Left lung (tissue), 4 donors: ENCODE measurements at regions not wholly inside any gene's neighbourhood (a gene's known extent, or its start where the extent isn't known, plus 50 kb on each side); places are given as distances from the start of the nearest gene placed in this dataset.
"Not testable (repeated sequence)": the region's sequence is repeated elsewhere in the genome, so short reads cannot be mapped to it uniquely, and the experiment has no call there.

Experiments used
- ATAC-seq: fragments of 200-7000 bp; cut with Tn5 transposase; one replicate; pipeline ENCODE4 v1.9.1; 2020; ENCODE audit warnings: moderate library complexity
- DNase-seq, 4 donors: peaks; one replicate each; pipeline ENCODE4 v3.0.0-alpha.2; 2013 to 2020
- H3K27ac ChIP-seq, 2 donors: fragments of 200-600 bp; sonication (generic) in 1 of 2; one replicate each; pipeline versions ENCODE4 v1.5.0 to v1.8.0; 2020 to 2021
- H3K27me3 ChIP-seq, 2 donors: fragments of 200-600 bp; sonication (generic) in 1 of 2; one replicate each; pipeline versions ENCODE4 v1.5.0 to v1.8.0; 2020 to 2021
- H3K36me3 ChIP-seq, 2 donors: fragments of 200-600 bp; sonication (generic) in 1 of 2; one replicate each; pipeline versions ENCODE4 v1.5.0 to v1.8.0; 2020 to 2021
- H3K4me1 ChIP-seq, 2 donors: fragments of 200-600 bp; one replicate each; pipeline ENCODE4 v1.8.0; 2021
- H3K4me3 ChIP-seq, 2 donors: fragments of 200-600 bp; sonication (generic) in 1 of 2; one replicate each; pipeline versions ENCODE4 v1.5.0 to v1.8.0; 2020 to 2021; ENCODE audit warnings: mild to moderate bottlenecking in 1 of 2
- H3K9me3 ChIP-seq, 2 donors: fragments of 200-600 bp; sonication (generic) in 1 of 2; one replicate each; pipeline versions ENCODE4 v1.5.0 to v1.8.0; 2020 to 2021
- intact Hi-C, 2 donors: fragments of 100-400 bp; cut with DNase I; formaldehyde crosslinking; loops; one replicate each; pipeline versions ENCODE4 v1.11.2 to v1.14.2; 2022
- TF ChIP-seq, protein P1 (sequence below), 2 donors: fragments of 200-600 bp; sonication (generic) in 1 of 2; IDR thresholded peaks; one replicate each; pipeline versions ENCODE4 v1.5.0 to v1.8.0; 2021; ENCODE audit warnings: antibody characterized with exemption in 2 of 2
- donor health status: DM: no; HTN: yes; CAD: no.
- donor health status: DM: no; HTN: no; CAD: no.

- intact Hi-C loops = no loop called here
- H3K27me3 ChIP-seq = no peaks in the 10 kb centered on the region
- H3K4me1 ChIP-seq = peaks cover 0 to 3% of the 10 kb centered on the region in 2 donors
- DNase-seq (no peak), ATAC-seq (no peak)
- H3K27ac ChIP-seq = no peak overlapping the region
- no peaks in the 10 kb centered on the region for H3K9me3 ChIP-seq
- TF ChIP-seq, protein P1, sequence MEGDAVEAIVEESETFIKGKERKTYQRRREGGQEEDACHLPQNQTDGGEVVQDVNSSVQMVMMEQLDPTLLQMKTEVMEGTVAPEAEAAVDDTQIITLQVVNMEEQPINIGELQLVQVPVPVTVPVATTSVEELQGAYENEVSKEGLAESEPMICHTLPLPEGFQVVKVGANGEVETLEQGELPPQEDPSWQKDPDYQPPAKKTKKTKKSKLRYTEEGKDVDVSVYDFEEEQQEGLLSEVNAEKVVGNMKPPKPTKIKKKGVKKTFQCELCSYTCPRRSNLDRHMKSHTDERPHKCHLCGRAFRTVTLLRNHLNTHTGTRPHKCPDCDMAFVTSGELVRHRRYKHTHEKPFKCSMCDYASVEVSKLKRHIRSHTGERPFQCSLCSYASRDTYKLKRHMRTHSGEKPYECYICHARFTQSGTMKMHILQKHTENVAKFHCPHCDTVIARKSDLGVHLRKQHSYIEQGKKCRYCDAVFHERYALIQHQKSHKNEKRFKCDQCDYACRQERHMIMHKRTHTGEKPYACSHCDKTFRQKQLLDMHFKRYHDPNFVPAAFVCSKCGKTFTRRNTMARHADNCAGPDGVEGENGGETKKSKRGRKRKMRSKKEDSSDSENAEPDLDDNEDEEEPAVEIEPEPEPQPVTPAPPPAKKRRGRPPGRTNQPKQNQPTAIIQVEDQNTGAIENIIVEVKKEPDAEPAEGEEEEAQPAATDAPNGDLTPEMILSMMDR (IDR thresholded peaks at IDR 0.05) = no peak
- H3K36me3 ChIP-seq = no peaks in the 10 kb centered on the region
- H3K4me3 ChIP-seq = no peak overlapping the region
These were observed 151.7 kb upstream of the L3MBTL4 start for GRCh38 chr18:6566338-6566911.

- TF ChIP-seq, protein P1 (IDR thresholded peaks at IDR 0.05) = no peak
- no peak for ATAC-seq
- Histone ChIP-seq H3K4me3 (no peak overlapping the region), H3K27me3 (no peaks in the 10 kb centered on the region), H3K36me3 (no peaks in the 10 kb centered on the region), H3K4me1 (no peaks in the 10 kb centered on the region), H3K9me3 (no peaks in the 10 kb centered on the region), H3K27ac (no peak overlapping the region)
- intact Hi-C loops = no loop called here
- no peak for DNase-seq
These were observed 155.1 kb upstream of the L3MBTL4 start for GRCh38 chr18:6569813-6570212.

GRCh38 chr18:6570581-6571238 is 156.0 kb upstream of the L3MBTL4 start:
- Histone ChIP-seq H3K27ac (no peak overlapping the region), H3K9me3 (no peaks in the 10 kb centered on the region), H3K4me3 (no peak overlapping the region), H3K36me3 (no peaks in the 10 kb centered on the region), H3K4me1 (no peaks in the 10 kb centered on the region), H3K27me3 (no peaks in the 10 kb centered on the region)
- TF ChIP-seq, protein P1 (IDR thresholded peaks at IDR 0.05) = no peak
- intact Hi-C loops = no loop called here
- DNase-seq = no peak
- no peak for ATAC-seq

DNA sequence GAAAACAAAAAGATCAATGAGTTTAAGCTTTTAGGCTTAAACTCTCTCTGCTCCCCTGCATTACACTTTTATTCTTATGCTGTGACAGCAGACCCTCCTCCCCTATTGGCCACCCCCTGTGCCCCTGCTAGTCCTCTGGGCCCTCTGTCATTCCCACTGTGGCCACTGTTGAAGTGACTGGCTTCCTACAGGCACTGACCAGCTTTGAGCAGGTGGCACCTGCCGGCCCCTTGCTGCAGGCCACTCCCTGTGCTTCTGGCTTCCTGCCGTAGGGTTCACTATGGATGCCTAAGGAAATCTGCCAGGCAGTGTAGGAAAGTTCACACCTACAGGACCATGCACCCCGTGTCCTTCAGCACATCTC is 156.5 kb upstream of the L3MBTL4 start:
- ATAC-seq (no peak), DNase-seq (no peak)
- Histone ChIP-seq H3K27ac (no peak overlapping the region), H3K4me3 (no peak overlapping the region), H3K27me3 (no peaks in the 10 kb centered on the region), H3K36me3 (no peaks in the 10 kb centered on the region), H3K9me3 (no peaks in the 10 kb centered on the region), H3K4me1 (no peaks in the 10 kb centered on the region)
- TF ChIP-seq, protein P1 (IDR thresholded peaks at IDR 0.05) = no peak
- intact Hi-C loops = no loop called here

DNA sequence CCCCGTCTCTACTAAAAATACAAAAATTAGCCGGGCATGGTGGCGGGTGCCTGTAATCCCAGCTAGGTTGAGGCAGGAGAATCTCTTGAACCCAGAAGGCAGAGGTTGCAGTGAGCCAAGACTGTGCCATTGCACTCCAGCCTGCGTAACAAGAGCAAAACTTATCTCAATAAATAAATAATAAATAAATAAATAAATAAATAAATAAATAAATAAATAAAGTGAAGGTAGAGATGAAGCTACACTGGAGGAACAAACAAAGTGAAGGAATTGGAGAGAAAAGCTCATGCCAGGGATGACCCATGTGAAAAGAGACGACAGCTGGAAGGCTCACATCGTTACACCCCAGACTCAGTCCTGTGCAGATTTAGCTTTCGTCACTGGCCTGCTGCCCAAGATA is 157.3 kb upstream of the ARHGAP28 start:
- H3K27ac ChIP-seq, H3K4me3 ChIP-seq, ATAC-seq, H3K27me3 ChIP-seq, DNase-seq, H3K4me1 ChIP-seq, intact Hi-C loops, H3K36me3 ChIP-seq, H3K9me3 ChIP-seq: not testable (repeated sequence)

- ATAC-seq (no peak), DNase-seq (peak in 1 of 4 donors; percentile 35)
- TF ChIP-seq, protein P1 (IDR thresholded peaks at IDR 0.05) = no peak
- intact Hi-C loops = no loop called here
- Histone ChIP-seq H3K9me3 (no peaks in the 10 kb centered on the region), H3K4me3 (no peak overlapping the region), H3K4me1 (no peaks in the 10 kb centered on the region), H3K36me3 (no peaks in the 10 kb centered on the region), H3K27ac (no peak overlapping the region), H3K27me3 (no peaks in the 10 kb centered on the region)
These were observed 154.9 kb upstream of the ARHGAP28 start for GRCh38 chr18:6574631-6575030.
